Tibial nerve (tissue), 4 donors: ENCODE measurements at regions not wholly inside any gene's neighbourhood (a gene's known extent, or its start where the extent isn't known, plus 50 kb on each side); places are given as distances from the start of the nearest gene placed in this dataset.

ENCODE experiments used
- CTCF ChIP-seq, 5 experiments: fragments of 200-600 bp in 3 of 5; fragments of 450-650 bp in 2 of 5; sonication (generic) in 3 of 5; IDR thresholded peaks; one replicate each; pipeline ENCODE4 v1.5.1; 2016 to 2019; ENCODE audit warnings: antibody characterized with exemption in 5 of 5, mild to moderate bottlenecking in 3 of 5, moderate library complexity in 2 of 5
- EP300 ChIP-seq, 2 donors: sonication (generic); formaldehyde crosslinking; IDR thresholded peaks; one replicate each; pipeline ENCODE4 v1.6.1; 2017; ENCODE audit warnings: antibody characterized with exemption in 2 of 2, mild to moderate bottlenecking in 1 of 2
- POLR2A ChIP-seq, 2 donors: fragments of 450-650 bp; IDR thresholded peaks; one replicate each; pipeline ENCODE4 v1.6.1; 2017; ENCODE audit warnings: antibody characterized with exemption in 2 of 2, mild to moderate bottlenecking in 2 of 2, moderate library complexity in 2 of 2

GRCh38 chr2:187618813-187619212 is 64.6 kb upstream of the TFPI start:
- TF ChIP-seq CTCF (IDR thresholded peaks at IDR 0.05) = no peak
- TF ChIP-seq POLR2A (IDR thresholded peaks at IDR 0.05) = no peak
- no peak for TF ChIP-seq EP300 (IDR thresholded peaks at IDR 0.05)
